SK-N-SH treated with all-trans-retinoic acid at 6 μM for 48 hours (cell line): ENCODE measurements at regions not wholly inside any gene's neighbourhood (a gene's known extent, or its start where the extent isn't known, plus 50 kb on each side); places are given as distances from the start of the nearest gene placed in this dataset.

Experiments
- ARNTL ChIP-seq: fragments of 450-650 bp; formaldehyde crosslinking; IDR thresholded peaks from 2 replicates; pipeline ENCODE4 v1.5.0; 2020; ENCODE audit warnings: low read depth, mild to moderate bottlenecking, moderate library complexity, borderline replicate concordance
- GLIS3 ChIP-seq: fragments of 250-450 bp; sonication (Bioruptor Pico); IDR thresholded peaks from 2 replicates; pipeline ENCODE4 v1.5.0; 2020; ENCODE audit warnings: mild to moderate bottlenecking, moderate library complexity
- TCF4 ChIP-seq: fragments of 250-450 bp; sonication (Bioruptor Pico); IDR thresholded peaks from 2 replicates; pipeline ENCODE4 v1.8.0; 2021; ENCODE audit warnings: mild to moderate bottlenecking, moderate library complexity, borderline replicate concordance
- ZFP3 ChIP-seq: fragments of 250-450 bp; sonication (Bioruptor Pico); IDR thresholded peaks from 2 replicates; pipeline ENCODE4 v1.5.0; 2020; ENCODE audit warnings: mild to moderate bottlenecking, moderate library complexity
- ZFP30 ChIP-seq: fragments of 450-650 bp; formaldehyde crosslinking; IDR thresholded peaks from 2 replicates; pipeline ENCODE4 v1.5.0; 2022; ENCODE audit warnings: mild to moderate bottlenecking, moderate library complexity
- ZNF565 ChIP-seq: fragments of 450-650 bp; formaldehyde crosslinking; conservative IDR thresholded peaks from 2 replicates; pipeline ENCODE4 v1.5.0; 2020; ENCODE audit warnings: low read depth, mild to moderate bottlenecking, moderate library complexity
- ZNF70 ChIP-seq: fragments of 450-650 bp; formaldehyde crosslinking; IDR thresholded peaks from 2 replicates; pipeline ENCODE4 v1.5.0; 2020; ENCODE audit warnings: mild to moderate bottlenecking, moderate library complexity
- TF ChIP-seq, protein P1 (sequence below): fragments of 250-450 bp; sonication (Bioruptor Pico); IDR thresholded peaks from 2 replicates; pipeline ENCODE4 v1.8.0; 2020; ENCODE audit warnings: mild to moderate bottlenecking, moderate library complexity, borderline replicate concordance
- TF ChIP-seq, protein P2 (sequence below): fragments of 250-450 bp; sonication (Bioruptor Pico); IDR thresholded peaks from 2 replicates; pipeline ENCODE4 v1.5.1; 2020; ENCODE audit warnings: low read depth, mild to moderate bottlenecking, moderate library complexity

DNA sequence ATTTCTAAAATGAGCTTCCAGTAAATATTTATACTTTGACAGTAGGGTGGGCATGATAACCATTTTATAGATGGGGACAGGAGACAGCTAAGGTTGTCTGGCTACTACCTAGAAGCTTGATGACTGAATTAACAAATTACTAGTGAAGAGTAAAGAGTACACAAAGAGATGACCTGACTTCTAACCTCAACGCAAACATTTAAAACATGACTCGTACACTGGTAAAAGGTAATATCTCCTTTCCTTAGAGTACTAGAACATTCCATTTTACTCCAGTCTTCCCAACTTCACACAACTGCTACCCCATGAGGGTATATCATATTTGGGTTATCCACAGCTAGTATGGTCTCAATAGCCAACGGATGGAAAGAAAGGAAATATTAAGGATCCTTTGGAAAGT lies 258.9 kb downstream of the FOXO1 start:
- TF ChIP-seq, protein P1, sequence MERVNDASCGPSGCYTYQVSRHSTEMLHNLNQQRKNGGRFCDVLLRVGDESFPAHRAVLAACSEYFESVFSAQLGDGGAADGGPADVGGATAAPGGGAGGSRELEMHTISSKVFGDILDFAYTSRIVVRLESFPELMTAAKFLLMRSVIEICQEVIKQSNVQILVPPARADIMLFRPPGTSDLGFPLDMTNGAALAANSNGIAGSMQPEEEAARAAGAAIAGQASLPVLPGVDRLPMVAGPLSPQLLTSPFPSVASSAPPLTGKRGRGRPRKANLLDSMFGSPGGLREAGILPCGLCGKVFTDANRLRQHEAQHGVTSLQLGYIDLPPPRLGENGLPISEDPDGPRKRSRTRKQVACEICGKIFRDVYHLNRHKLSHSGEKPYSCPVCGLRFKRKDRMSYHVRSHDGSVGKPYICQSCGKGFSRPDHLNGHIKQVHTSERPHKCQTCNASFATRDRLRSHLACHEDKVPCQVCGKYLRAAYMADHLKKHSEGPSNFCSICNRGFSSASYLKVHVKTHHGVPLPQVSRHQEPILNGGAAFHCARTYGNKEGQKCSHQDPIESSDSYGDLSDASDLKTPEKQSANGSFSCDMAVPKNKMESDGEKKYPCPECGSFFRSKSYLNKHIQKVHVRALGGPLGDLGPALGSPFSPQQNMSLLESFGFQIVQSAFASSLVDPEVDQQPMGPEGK = no peak
- no peak for TF ChIP-seq ZNF565 (CRISPR knock-in tag)
- no peak for TF ChIP-seq ZFP3
- no peak for TF ChIP-seq ZFP30
- no peak for TF ChIP-seq ARNTL (CRISPR knock-in tag)
- no peak for TF ChIP-seq GLIS3 (CRISPR knock-in tag)
- no peak for TF ChIP-seq ZNF70
- TF ChIP-seq, protein P2, sequence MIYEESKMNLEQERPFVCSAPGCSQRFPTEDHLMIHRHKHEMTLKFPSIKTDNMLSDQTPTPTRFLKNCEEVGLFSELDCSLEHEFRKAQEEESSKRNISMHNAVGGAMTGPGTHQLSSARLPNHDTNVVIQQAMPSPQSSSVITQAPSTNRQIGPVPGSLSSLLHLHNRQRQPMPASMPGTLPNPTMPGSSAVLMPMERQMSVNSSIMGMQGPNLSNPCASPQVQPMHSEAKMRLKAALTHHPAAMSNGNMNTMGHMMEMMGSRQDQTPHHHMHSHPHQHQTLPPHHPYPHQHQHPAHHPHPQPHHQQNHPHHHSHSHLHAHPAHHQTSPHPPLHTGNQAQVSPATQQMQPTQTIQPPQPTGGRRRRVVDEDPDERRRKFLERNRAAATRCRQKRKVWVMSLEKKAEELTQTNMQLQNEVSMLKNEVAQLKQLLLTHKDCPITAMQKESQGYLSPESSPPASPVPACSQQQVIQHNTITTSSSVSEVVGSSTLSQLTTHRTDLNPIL (CRISPR knock-in tag) = no peak
- no peak for TF ChIP-seq TCF4 (CRISPR knock-in tag)
